GM19452 (cell line): ENCODE measurements at regions not wholly inside any gene's neighbourhood (a gene's known extent, or its start where the extent isn't known, plus 50 kb on each side); places are given as distances from the start of the nearest gene placed in this dataset.

Experiments
- ATAC-seq: cut with Tn5 transposase; IDR thresholded peaks from one replicate; pipeline ENCODE4 v1.9.1; 2021; ENCODE audit not compliant: unreplicated experiment

DNA sequence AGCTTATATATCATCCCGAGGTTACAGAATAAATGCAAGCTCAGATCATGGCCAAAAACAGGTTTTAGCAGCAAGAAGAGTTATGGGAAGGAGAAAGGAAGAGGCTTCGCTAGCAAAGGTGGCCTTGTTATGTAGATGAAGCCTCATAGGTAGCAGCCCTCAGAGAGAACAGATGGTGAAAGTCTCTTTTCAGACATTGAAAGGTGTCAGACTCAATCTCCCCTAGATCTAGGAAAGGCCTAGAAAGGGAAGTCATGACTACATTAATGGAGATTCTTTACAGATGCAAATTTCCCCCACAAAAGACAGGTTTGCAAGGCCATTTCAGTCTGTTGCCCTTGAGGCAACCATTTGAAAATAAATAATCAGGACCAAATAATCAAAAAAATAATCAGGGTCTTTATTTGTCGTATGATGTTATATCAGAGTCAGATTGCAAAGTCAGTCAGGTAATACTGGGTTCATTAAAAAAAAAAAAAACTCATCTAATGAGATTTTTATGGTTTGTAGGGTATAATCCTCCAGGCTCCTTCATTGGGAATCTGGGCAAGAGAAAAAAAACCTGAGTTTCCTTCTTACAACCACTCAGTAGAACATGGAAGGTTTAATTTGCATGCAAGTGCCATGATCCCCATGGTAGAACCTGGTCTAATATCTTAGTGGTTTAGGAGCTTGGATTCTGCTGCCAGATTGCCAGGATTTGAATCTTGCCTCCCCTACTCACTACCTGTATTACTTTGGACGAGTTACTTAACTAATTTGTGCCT, 50.8 kb upstream of the HTR2A start:
- ATAC-seq = no peak
